ENCODE measurements at regions not wholly inside any gene's neighbourhood (a gene's known extent, or its start where the extent isn't known, plus 50 kb on each side); places are given as distances from the start of the nearest gene placed in this dataset.
"Not testable (repeated sequence)": the region's sequence is repeated elsewhere in the genome, so short reads cannot be mapped to it uniquely, and the experiment has no call there.

GRCh38 chr6:144768551-144769075 is 483.5 kb downstream of the UTRN start:
- DNase-seq (ENCODE audit: low read depth in 2 of 2), result no peak

GRCh38 chr6:144769142-144769541 is 484.0 kb downstream of the UTRN start:
- DNase-seq (ENCODE audit: low read depth in 2 of 2), result no peak

GRCh38 chr6:144776031-144776819 is 491.1 kb downstream of the UTRN start:
- no peak for DNase-seq (ENCODE audit: low read depth in 2 of 2)

- no peak for DNase-seq (ENCODE audit: low read depth in 2 of 2)
These were observed 492.1 kb downstream of the UTRN start for GRCh38 chr6:144777249-144777648.

- DNase-seq (ENCODE audit: low read depth in 2 of 2), result no peak
These were observed 492.9 kb downstream of the UTRN start for GRCh38 chr6:144778056-144778455.

- DNase-seq (ENCODE audit: low read depth in 2 of 2), result no peak
These were observed 493.8 kb downstream of the UTRN start for GRCh38 chr6:144778773-144779492.

GRCh38 chr6:144781836-144782235 is 496.7 kb downstream of the UTRN start:
- DNase-seq (ENCODE audit: low read depth in 2 of 2), result no peak

- DNase-seq (ENCODE audit: low read depth in 2 of 2), result no peak
These were observed 497.5 kb downstream of the UTRN start for GRCh38 chr6:144782634-144783033.

- DNase-seq (ENCODE audit: low read depth in 2 of 2), result no peak
These were observed 499.9 kb downstream of the UTRN start for GRCh38 chr6:144785056-144785455.

- DNase-seq (ENCODE audit: low read depth in 2 of 2), result no peak
These were observed 501.7 kb downstream of the UTRN start for GRCh38 chr6:144786825-144787224.

GRCh38 chr6:144793744-144794143 is 508.6 kb downstream of the UTRN start:
- DNase-seq (ENCODE audit: low read depth in 2 of 2), result no peak

GRCh38 chr6:144795022-144795421 is 509.9 kb downstream of the UTRN start:
- DNase-seq (ENCODE audit: low read depth in 2 of 2), result not testable (repeated sequence)

GRCh38 chr6:144796070-144796469 is 510.9 kb downstream of the UTRN start:
- no peak for DNase-seq (ENCODE audit: low read depth in 2 of 2)

- no peak for DNase-seq (ENCODE audit: low read depth in 2 of 2)
These were observed 512.9 kb downstream of the UTRN start for GRCh38 chr6:144797881-144798589.

- DNase-seq (ENCODE audit: low read depth in 2 of 2), result no peak
These were observed 519.2 kb downstream of the UTRN start for GRCh38 chr6:144804246-144804790.

GRCh38 chr6:144805049-144805448 is 519.9 kb downstream of the UTRN start:
- DNase-seq (ENCODE audit: low read depth in 2 of 2), result no peak

GRCh38 chr6:144806222-144806621 is 521.1 kb downstream of the UTRN start:
- no peak for DNase-seq (ENCODE audit: low read depth in 2 of 2)

- DNase-seq (ENCODE audit: low read depth in 2 of 2), result no peak
These were observed 524.0 kb downstream of the UTRN start for GRCh38 chr6:144809120-144809519.

GRCh38 chr6:144809969-144810368 is 524.8 kb downstream of the UTRN start:
- DNase-seq (ENCODE audit: low read depth in 2 of 2), result no peak

- DNase-seq (ENCODE audit: low read depth in 2 of 2), result no peak
These were observed 526.0 kb downstream of the UTRN start for GRCh38 chr6:144811140-144811539.

GRCh38 chr6:144816936-144817335 is 531.8 kb downstream of the UTRN start:
- no peak for DNase-seq (ENCODE audit: low read depth in 2 of 2)

- DNase-seq (ENCODE audit: low read depth in 2 of 2), result no peak
These were observed 535.1 kb downstream of the UTRN start for GRCh38 chr6:144820270-144820669.

All from stimulated activated CD4-positive, alpha-beta T cell treated with anti-CD3 and anti-CD28 coated beads, Interleukin-1b, Interleukin-23, amount 100 ng/mL, for 1 hour (primary cell).